Stomach (tissue), 8 donors: ENCODE measurements at regions not wholly inside any gene's neighbourhood (a gene's known extent, or its start where the extent isn't known, plus 50 kb on each side); places are given as distances from the start of the nearest gene placed in this dataset.

ENCODE experiments used
- DNase-seq, 2 donors: peaks; one replicate each; pipeline versions ENCODE4 v3.0.0 to v3.0.0-alpha.2; 2013 to 2019
- H3K27ac ChIP-seq, 5 donors: fragments of 200-600 bp in 4 of 5; sonication (generic) in 4 of 5; one replicate each; pipeline ENCODE4 v1.5.1; 2013 to 2019; ENCODE audit warnings: mild to moderate bottlenecking in 1 of 5, moderate library complexity in 1 of 5
- H3K27me3 ChIP-seq, 3 donors: fragments of 200-600 bp; sonication (generic); one replicate each; pipeline ENCODE4 v1.5.1; 2017 to 2019; ENCODE audit warnings: mixed run types in 1 of 3
- H3K36me3 ChIP-seq, 4 donors: fragments of 200-600 bp; sonication (generic); 1 replicate in 3 of 4; 2 replicates in 1 of 4; pipeline ENCODE4 v1.5.1; 2016 to 2019
- H3K4me1 ChIP-seq, 4 donors: fragments of 200-600 bp; sonication (generic); one replicate each; pipeline ENCODE4 v1.5.1; 2016 to 2019
- H3K4me3 ChIP-seq, 4 donors: fragments of 200-600 bp; sonication (generic) in 3 of 4; one replicate each; pipeline ENCODE4 v1.5.1; 2016 to 2019; ENCODE audit warnings: mild to moderate bottlenecking in 1 of 4
- H3K9me3 ChIP-seq, 4 donors: fragments of 200-600 bp; sonication (generic); one replicate each; pipeline ENCODE4 v1.5.1; 2016 to 2019
- CTCF ChIP-seq, 7 experiments: fragments of 450-650 bp in 4 of 7; fragments of 200-600 bp in 3 of 7; sonication (generic) in 3 of 7; IDR thresholded peaks; one replicate each; pipeline ENCODE4 v1.5.1; 2016 to 2019; ENCODE audit warnings: antibody characterized with exemption in 7 of 7, control low read depth in 2 of 7, mild to moderate bottlenecking in 1 of 7
- EP300 ChIP-seq: sonication (generic); formaldehyde crosslinking; IDR thresholded peaks from one replicate; pipeline ENCODE4 v1.6.1; 2017; ENCODE audit warnings: antibody characterized with exemption
- POLR2A ChIP-seq, 4 donors: fragments of 450-650 bp; IDR thresholded peaks; one replicate each; pipeline ENCODE4 v1.6.1; 2016; ENCODE audit warnings: antibody characterized with exemption in 4 of 4, control low read depth in 2 of 4, mild to moderate bottlenecking in 1 of 4, moderate library complexity in 1 of 4
- POLR2AphosphoS5 ChIP-seq, 3 donors: sonication (generic); formaldehyde crosslinking; IDR thresholded peaks; one replicate each; pipeline ENCODE4 v1.6.1; 2016; ENCODE audit warnings: antibody characterized with exemption in 3 of 3
- WGBS, 5 donors: extraction: QIAGEN DNeasy Blood & Tissue Kit in 3 of 5; methylation state at CpG; one replicate each; pipeline versions ENCODE4 v1.1.5 to v1.1.7; 2013 to 2018; 5-methylcytosine and 5-hydroxymethylcytosine counted together
- intact Hi-C: fragments of 100-400 bp; cut with DNase I; formaldehyde crosslinking; loops from one replicate; pipeline ENCODE4 v1.15.1; 2023; ENCODE audit warnings: low total_unique reads
- donor health status: healthy with polysubstance abuse.
- donor health status: Bipolar disorder and iron deficiency.
- donor health status: healthy.

- TF ChIP-seq EP300 = no peak
- TF ChIP-seq POLR2AphosphoS5 (IDR thresholded peaks at IDR 0.05) = no peak
- TF ChIP-seq CTCF (IDR thresholded peaks at IDR 0.05) = no peak
- TF ChIP-seq POLR2A (IDR thresholded peaks at IDR 0.05) = no peak
- Histone ChIP-seq H3K4me1 (no peaks in the 10 kb centered on the region), H3K27ac (no peak overlapping the region), H3K9me3 (no peaks in the 10 kb centered on the region), H3K4me3 (no peak overlapping the region), H3K36me3 (no peaks in the 10 kb centered on the region), H3K27me3 (no peaks in the 10 kb centered on the region)
- intact Hi-C loops = no loop called here
- no peak for DNase-seq
Measured at GRCh38 chr13:61084988-61085387, 330.7 kb downstream of the PCDH20 start.

DNA sequence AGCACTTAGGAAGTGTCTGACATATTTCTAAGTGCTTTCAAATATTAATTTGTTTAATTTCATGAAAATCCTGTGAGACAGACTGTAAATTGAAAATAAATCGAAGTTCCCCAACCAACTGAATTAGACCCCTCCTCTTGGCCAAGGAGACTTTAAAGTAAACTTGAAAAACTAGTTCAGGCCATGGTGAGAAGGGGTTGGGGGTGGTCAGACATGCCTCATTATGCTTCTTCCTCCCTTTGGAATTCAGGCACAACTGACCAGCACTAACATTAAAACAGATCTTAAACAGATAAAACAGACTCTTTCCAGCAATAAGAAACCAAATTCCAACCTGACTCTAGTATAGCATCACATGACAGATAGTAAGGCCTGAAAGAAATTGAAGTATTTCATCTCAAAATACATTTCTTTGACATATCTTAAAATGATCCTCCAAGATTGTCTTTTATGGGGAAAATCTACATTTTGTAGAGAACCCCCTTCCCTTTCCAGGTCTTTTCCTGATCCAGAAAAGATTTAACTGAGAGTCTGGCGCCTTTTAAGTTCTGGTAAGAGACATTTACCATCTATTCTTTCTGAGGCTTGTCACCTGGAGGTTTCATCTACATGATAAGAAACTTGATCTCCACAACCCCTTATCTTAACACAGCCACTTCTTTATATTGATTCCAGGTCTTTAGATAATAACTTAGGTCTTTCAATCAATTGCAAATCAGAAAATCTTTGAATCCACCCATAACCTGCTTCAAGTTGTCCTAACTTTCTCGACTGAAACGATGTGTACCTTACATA, 336.5 kb downstream of the PCDH20 start:
- Histone ChIP-seq H3K4me3 (no peak overlapping the region), H3K36me3 (no peaks in the 10 kb centered on the region), H3K27ac (no peak overlapping the region), H3K27me3 (no peaks in the 10 kb centered on the region), H3K9me3 (no peaks in the 10 kb centered on the region), H3K4me1 (no peaks in the 10 kb centered on the region)
- 56 to 68% (median 67%) methylated on average over 4 of the region's 4 CpGs for WGBS, 5 donors
- DNase-seq = no peak
- TF ChIP-seq POLR2A (IDR thresholded peaks at IDR 0.05) = no peak
- no peak for TF ChIP-seq CTCF (IDR thresholded peaks at IDR 0.05)
- TF ChIP-seq EP300 = no peak
- no peak for TF ChIP-seq POLR2AphosphoS5 (IDR thresholded peaks at IDR 0.05)
- intact Hi-C loops = no loop called here

DNA sequence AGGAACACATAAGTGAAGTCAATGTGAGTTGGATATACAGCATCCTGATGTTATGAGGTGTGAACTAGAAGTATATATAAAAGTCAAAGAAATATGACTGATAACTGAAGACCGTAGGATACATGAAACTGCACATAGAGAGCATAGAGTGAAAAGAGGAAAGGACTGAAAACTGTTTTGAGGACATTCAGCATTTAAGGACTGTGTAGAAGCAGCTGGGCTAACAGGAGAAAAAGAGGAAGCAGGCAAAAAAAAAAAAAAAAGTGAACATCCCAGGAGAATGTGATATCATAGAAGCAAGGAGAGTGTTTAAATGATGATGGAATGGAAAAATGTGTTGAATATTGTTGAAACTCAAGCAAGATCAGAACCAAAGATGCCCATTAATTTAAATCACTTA, 363.5 kb downstream of the PCDH20 start:
- Histone ChIP-seq H3K4me1 (no peaks in the 10 kb centered on the region), H3K27me3 (no peaks in the 10 kb centered on the region), H3K36me3 (no peaks in the 10 kb centered on the region), H3K9me3 (no peaks in the 10 kb centered on the region), H3K4me3 (no peak overlapping the region), H3K27ac (no peak overlapping the region)
- WGBS, 5 donors = 64 to 87% (median 84%) methylated on average over 1 of the region's 1 CpG
- TF ChIP-seq POLR2A (IDR thresholded peaks at IDR 0.05) (no peak), CTCF (IDR thresholded peaks at IDR 0.05) (no peak), POLR2AphosphoS5 (IDR thresholded peaks at IDR 0.05) (no peak), EP300 (no peak)
- no peak for DNase-seq
- intact Hi-C loops = no loop called here

DNA sequence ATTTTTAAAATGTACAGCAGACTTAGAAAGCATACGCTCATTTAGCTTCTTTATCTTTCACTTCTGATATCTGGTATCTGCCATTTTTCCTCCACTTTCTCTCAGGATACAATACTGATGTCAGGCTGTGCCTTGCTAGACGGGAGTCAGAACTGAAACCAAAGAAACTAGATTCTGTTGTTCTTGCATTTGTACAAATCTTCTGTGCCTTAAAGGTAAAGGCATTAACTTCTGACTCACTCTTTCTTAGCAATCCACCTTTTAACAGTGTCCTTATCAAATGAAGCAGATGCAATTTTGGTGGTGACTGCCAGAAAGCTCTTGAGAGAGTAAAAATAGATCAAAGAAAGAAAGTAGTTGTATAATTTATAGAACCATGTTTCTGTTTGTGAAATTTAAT, 370.4 kb downstream of the PCDH20 start:
- Histone ChIP-seq H3K4me3 (no peak overlapping the region), H3K36me3 (no peaks in the 10 kb centered on the region), H3K4me1 (no peaks in the 10 kb centered on the region), H3K27ac (no peak overlapping the region), H3K9me3 (no peaks in the 10 kb centered on the region), H3K27me3 (no peaks in the 10 kb centered on the region)
- TF ChIP-seq POLR2AphosphoS5 (IDR thresholded peaks at IDR 0.05) (no peak), POLR2A (IDR thresholded peaks at IDR 0.05) (no peak), EP300 (no peak), CTCF (IDR thresholded peaks at IDR 0.05) (no peak)
- WGBS, 5 donors = 12 to 30% (median 26%) methylated on average over 2 of the region's 2 CpGs
- DNase-seq = peak in 1 of 2 donors; percentile 2
- intact Hi-C loops = no loop called here
